GM19351 (cell line): ENCODE measurements at regions not wholly inside any gene's neighbourhood (a gene's known extent, or its start where the extent isn't known, plus 50 kb on each side); places are given as distances from the start of the nearest gene placed in this dataset.

Source experiments
- ATAC-seq: cut with Tn5 transposase; IDR thresholded peaks from one replicate; pipeline ENCODE4 v1.9.1; 2021; ENCODE audit warnings: mild to moderate bottlenecking, moderate library complexity; ENCODE audit not compliant: unreplicated experiment

DNA sequence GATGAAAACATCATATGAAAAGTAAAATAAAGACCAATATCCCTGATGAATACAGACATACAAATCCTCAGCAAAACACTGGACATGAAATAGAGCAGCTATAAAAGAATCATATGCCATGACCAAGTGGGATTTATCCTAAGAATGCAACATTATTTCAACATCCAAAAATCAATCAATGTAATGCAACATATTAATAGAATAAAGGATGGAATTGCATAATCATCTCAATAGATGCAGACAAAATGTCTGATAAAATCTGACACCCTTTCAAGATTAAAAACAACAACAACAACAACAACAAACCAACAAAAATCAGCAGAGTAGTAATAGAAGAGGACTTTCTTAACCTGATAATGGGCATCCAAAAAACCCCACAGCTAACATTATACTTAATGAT is 63.8 kb upstream of the IL1R1 start:
- ATAC-seq: no peak

DNA sequence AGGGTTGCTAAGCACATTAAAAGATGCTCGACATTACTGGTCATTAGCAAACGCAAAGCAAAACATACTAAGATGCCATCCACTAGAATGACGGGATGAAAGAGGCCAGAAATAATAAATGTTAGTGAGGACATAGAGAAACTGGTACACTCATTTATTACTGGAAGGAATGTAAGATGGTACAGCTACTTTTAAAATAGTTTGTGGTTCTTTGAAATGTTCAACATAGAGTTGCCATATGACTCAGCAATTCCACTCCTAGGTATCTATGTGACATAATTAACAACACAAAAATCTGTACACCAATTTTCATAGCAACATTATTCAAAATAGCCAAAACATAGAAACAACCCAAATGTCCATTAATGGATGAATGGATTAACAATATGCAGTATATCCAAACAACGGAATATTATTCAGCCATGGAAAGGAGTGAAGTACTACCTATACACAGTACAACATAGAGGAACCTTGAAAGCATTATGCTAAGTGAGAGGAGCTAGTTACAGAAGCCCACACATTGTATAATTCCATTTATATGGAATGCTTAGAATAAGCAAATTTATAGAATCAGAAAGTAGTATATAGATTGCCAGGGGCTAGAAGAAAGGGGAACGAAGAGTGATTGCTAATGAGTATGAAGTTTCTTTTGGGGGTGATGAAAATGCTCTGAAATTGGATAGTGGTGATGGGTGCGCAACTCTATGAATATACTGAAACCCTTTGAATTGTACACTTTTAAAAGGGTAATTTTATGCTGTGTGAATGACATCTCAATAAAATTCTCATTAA is 61.9 kb upstream of the IL1R1 start:
- peak; percentile 56 for ATAC-seq

DNA sequence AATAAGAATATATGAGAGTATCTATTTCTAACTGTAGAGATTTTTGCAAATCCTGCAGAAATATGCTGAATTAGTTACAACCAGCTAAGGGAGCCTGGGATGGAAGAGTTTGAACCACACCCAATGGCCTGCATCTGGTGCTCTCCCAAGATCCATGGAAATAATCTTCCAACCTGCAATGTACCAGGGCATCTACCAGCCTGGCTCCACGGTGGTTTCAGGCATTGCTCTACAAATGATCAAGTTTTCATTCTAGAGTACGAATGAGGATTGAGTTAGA is 61.4 kb upstream of the IL1R1 start:
- no peak for ATAC-seq

- ATAC-seq: no peak
Measured at GRCh38 chr2:102081606-102082005, 60.9 kb upstream of the IL1R1 start.

- peak; percentile 84 for ATAC-seq
Measured at GRCh38 chr2:102082571-102083392, 59.8 kb upstream of the IL1R1 start.

DNA sequence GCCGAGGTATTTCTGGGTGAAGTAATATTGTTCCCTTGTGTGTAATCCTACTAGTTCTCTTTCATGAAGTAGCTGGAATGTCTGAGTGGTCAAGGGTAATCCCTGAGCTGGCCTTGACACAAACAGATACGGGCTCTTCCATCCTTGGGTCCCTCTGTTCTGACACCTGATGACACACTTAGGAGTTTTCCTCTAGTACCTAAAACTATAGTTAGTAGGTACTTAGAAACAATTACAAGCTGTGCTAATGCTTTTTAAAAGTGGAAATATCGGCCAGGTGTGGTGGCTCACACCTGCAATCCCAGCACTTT is 59.2 kb upstream of the IL1R1 start:
- no peak for ATAC-seq

- no peak for ATAC-seq
Measured at GRCh38 chr2:102084651-102085050, 57.9 kb upstream of the IL1R1 start.

- ATAC-seq: no peak
Measured at GRCh38 chr2:102085238-102085637, 57.3 kb upstream of the IL1R1 start.

- ATAC-seq: no peak
Measured at GRCh38 chr2:102086150-102086872, 56.2 kb upstream of the IL1R1 start.

- no peak for ATAC-seq
Measured at GRCh38 chr2:102091121-102091520, 51.4 kb upstream of the IL1R1 start.

DNA sequence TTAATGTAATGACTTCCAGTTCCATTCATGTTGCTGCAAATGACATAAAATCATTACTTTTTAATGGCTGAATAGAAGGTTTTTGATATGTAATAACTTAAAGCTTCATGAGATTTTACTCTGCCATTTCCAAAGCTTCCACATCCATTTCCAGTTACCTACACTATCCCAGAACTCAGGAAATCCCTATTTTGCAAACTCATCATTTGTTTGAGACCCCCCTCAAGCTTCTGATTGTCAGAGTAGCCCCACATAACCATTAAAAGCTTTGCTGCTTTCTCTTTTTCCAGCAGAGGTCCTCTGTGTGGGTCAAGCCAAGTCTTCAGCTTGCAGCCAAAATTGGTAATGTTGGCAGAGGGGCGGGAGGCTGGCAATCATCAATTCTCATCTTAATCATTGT is 50.6 kb upstream of the IL1R1 start:
- ATAC-seq: no peak

GRCh38 chr2:102092535-102092934 is 50.0 kb upstream of the IL1R1 start:
- no peak for ATAC-seq
